GM12878 (cell line): ENCODE measurements at regions not wholly inside any gene's neighbourhood (a gene's known extent, or its start where the extent isn't known, plus 50 kb on each side); places are given as distances from the start of the nearest gene placed in this dataset.

Experiments
- ATAC-seq: fragments of 200-7000 bp; cut with Tn5 transposase; 3 replicates; pipeline ENCODE4 v1.9.1; 2020; ENCODE audit warnings: mild to moderate bottlenecking, moderate library complexity
- BruUV-seq: library from RNA; stranded (reverse); fragments of 400-500 nt; replicated peaks from 2 replicates; lab custom pipeline; 2021; lab: Mats Ljungman, UMichigan
- CTCF ChIA-PET: fragments of 300-600 bp; sonication (Branson Sonifier 250); formaldehyde crosslinking; extraction: SDS; loops from one replicate; lab custom pipeline; 2021; ENCODE audit warnings: inconsistent platforms; lab: Yijun Ruan, JAX
- POLR2A ChIA-PET: fragments of 350-600 bp; formaldehyde crosslinking; extraction: SDS; loops from one replicate; lab custom pipeline; 2021; ENCODE audit warnings: inconsistent platforms; lab: Charles Lee
- RAD21 ChIA-PET: fragments of 300-600 bp; sonication (Branson Sonifier 250); formaldehyde crosslinking; loops from one replicate; lab custom pipeline; 2023; ENCODE audit warnings: antibody characterized with exemption; ENCODE audit not compliant: unreplicated experiment; lab: Charles Lee
- SMC1A ChIA-PET: fragments of 300-600 bp; sonication (Branson Sonifier 250); formaldehyde crosslinking; loops from one replicate; lab custom pipeline; 2023; ENCODE audit not compliant: unreplicated experiment, uncharacterized antibody; lab: Charles Lee
- DNase-seq: peaks from one replicate; pipeline ENCODE4 v3.0.0-alpha.2; 2011; ENCODE audit warnings: low read depth, low spot score
- FAIRE-seq: peaks from 3 replicates; lab custom pipeline; 2011; peaks lifted over from hg19 to GRCh38; lab: Jason Lieb, UNC
- H2AFZ ChIP-seq: 2 replicates; pipeline ENCODE4 v1.6.0; 2011; ENCODE audit warnings: low read depth, low read length, control low read depth; ENCODE audit not compliant: control insufficient read depth
- H3K27ac ChIP-seq: 2 replicates; pipeline ENCODE4 v1.5.1; 2011; ENCODE audit warnings: control low read depth; ENCODE audit not compliant: control insufficient read depth, insufficient read depth
- H3K27me3 ChIP-seq, 2 experiments: replicated peaks in 1 of 2; 2 replicates each; pipeline versions ENCODE4 v1.6.0 to v1.6.1; 2011; ENCODE audit warnings: low read length in 1 of 2; ENCODE audit not compliant: control insufficient read depth in 2 of 2, insufficient read depth in 2 of 2
- H3K36me3 ChIP-seq, 2 experiments: 2 replicates each; pipeline ENCODE4 v1.5.1; 2011; ENCODE audit warnings: low read length in 1 of 2; ENCODE audit not compliant: control insufficient read depth in 2 of 2, insufficient read depth in 2 of 2
- H3K4me1 ChIP-seq: 2 replicates; pipeline ENCODE4 v1.6.1; 2011; ENCODE audit warnings: mild to moderate bottlenecking, low read length, moderate library complexity, mixed read lengths; ENCODE audit not compliant: control insufficient read depth, insufficient read depth
- H3K4me2 ChIP-seq: 2 replicates; pipeline ENCODE4 v1.6.0; 2011; ENCODE audit warnings: control low read depth; ENCODE audit not compliant: control insufficient read depth, insufficient read depth
- H3K4me3 ChIP-seq: fragments of 200-600 bp; sonication (generic); 2 replicates; pipeline ENCODE4 v1.5.1; 2016
- H3K79me2 ChIP-seq: 2 replicates; pipeline ENCODE4 v1.6.0; 2011; ENCODE audit warnings: low read length; ENCODE audit not compliant: control insufficient read depth, insufficient read depth
- H3K9ac ChIP-seq: 2 replicates; pipeline ENCODE4 v1.8.0; 2011; ENCODE audit warnings: low read length, control low read depth, mixed read lengths; ENCODE audit not compliant: control insufficient read depth, insufficient read depth
- H3K9me3 ChIP-seq: replicated peaks from 3 replicates; pipeline ENCODE4 v1.5.1; 2011; ENCODE audit warnings: mild to moderate bottlenecking, low read length; ENCODE audit not compliant: control insufficient read depth, insufficient read depth
- H4K20me1 ChIP-seq: 2 replicates; pipeline ENCODE4 v1.6.0; 2011; ENCODE audit not compliant: control insufficient read depth, insufficient read depth
- BCL3 ChIP-seq: IDR thresholded peaks from 2 replicates; pipeline ENCODE4 v1.6.1; 2011; ENCODE audit warnings: borderline replicate concordance, low read depth, mild to moderate bottlenecking, moderate library complexity, low read length; ENCODE audit not compliant: insufficient read depth, poor library complexity, severe bottlenecking
- BHLHE40 ChIP-seq, 2 experiments: fragments of 450-650 bp in 1 of 2; IDR thresholded peaks; 2 replicates each; pipeline ENCODE4 v1.6.1; 2011 to 2017; ENCODE audit warnings: low read depth in 2 of 2, borderline replicate concordance in 1 of 2, improper control_type of control experiment in 1 of 2, low read length in 1 of 2, mild to moderate bottlenecking in 1 of 2
- EGR1 ChIP-seq, 2 experiments: IDR thresholded peaks; 1 replicate in 1 of 2; 2 replicates in 1 of 2; pipeline ENCODE4 v1.6.1; 2011 to 2012; ENCODE audit warnings: low read depth in 2 of 2, low read length in 2 of 2, borderline replicate concordance in 1 of 2, mild to moderate bottlenecking in 1 of 2, moderate library complexity in 1 of 2
- FOXM1 ChIP-seq: IDR thresholded peaks from 2 replicates; pipeline ENCODE4 v1.6.1; 2012; ENCODE audit warnings: low read depth, mild to moderate bottlenecking, inconsistent platforms, low read length, moderate library complexity
- IRF4 ChIP-seq: IDR thresholded peaks from 2 replicates; pipeline ENCODE4 v1.6.1; 2011; ENCODE audit warnings: low read depth, low read length
- NFIC ChIP-seq: IDR thresholded peaks from 2 replicates; pipeline ENCODE4 v1.6.1; 2012; ENCODE audit warnings: low read depth, mild to moderate bottlenecking, inconsistent platforms, low read length, moderate library complexity
- NKRF ChIP-seq: fragments of 450-650 bp; conservative IDR thresholded peaks from 2 replicates; pipeline ENCODE4 v1.6.1; 2017; ENCODE audit warnings: mild to moderate bottlenecking, moderate library complexity
- POLR2AphosphoS5 ChIP-seq: IDR thresholded peaks from 2 replicates; pipeline ENCODE4 v1.6.1; 2011; ENCODE audit warnings: mild to moderate bottlenecking, low read length, inconsistent platforms
- RELB ChIP-seq: fragments of 450-650 bp; IDR thresholded peaks from 2 replicates; pipeline ENCODE4 v1.6.1; 2017; ENCODE audit warnings: low read depth, mild to moderate bottlenecking, moderate library complexity
- SUZ12 ChIP-seq: fragments of 200-600 bp; sonication (generic); IDR thresholded peaks from one replicate; pipeline ENCODE4 v1.6.1; 2018; ENCODE audit warnings: antibody characterized with exemption, mild to moderate bottlenecking; ENCODE audit not compliant: unreplicated experiment
- ZBTB4 ChIP-seq: fragments of 450-650 bp; formaldehyde crosslinking; IDR thresholded peaks from 2 replicates; pipeline ENCODE4 v1.4.0; 2022; ENCODE audit warnings: mild to moderate bottlenecking, moderate library complexity
- ZNF217 ChIP-seq: fragments of 450-650 bp; IDR thresholded peaks from 2 replicates; pipeline ENCODE4 v1.6.1; 2017; ENCODE audit warnings: antibody characterized with exemption, mild to moderate bottlenecking
- WGBS: methylation state at CpG from one replicate; pipeline ENCODE4 v1.1.6; 2016; ENCODE audit warnings: low lambda C conversion rate; ENCODE audit not compliant: insufficient replicate concordance, insufficient coverage; ENCODE audit errors: missing lambda C conversion rate; 5-methylcytosine and 5-hydroxymethylcytosine counted together
- in situ Hi-C: fragments of 300-500 bp; cut with MboI; formaldehyde crosslinking; loops from 9 replicates; pipeline ENCODE4 v1.14.3; 2018; ENCODE audit warnings: mixed read lengths
- intact Hi-C: fragments of 100-400 bp; cut with micrococcal nuclease; formaldehyde crosslinking; loops from one replicate; pipeline ENCODE4 v1.14.2; 2022; ENCODE audit not compliant: unreplicated experiment

GRCh38 chrX:458631-459061 is 71.9 kb upstream of the PPP2R3B start (continued):
- no peak for TF ChIP-seq ZBTB4
- TF ChIP-seq FOXM1: no peak
- no peak for TF ChIP-seq IRF4
- TF ChIP-seq NFIC: no peak

GRCh38 chrX:459611-460010 is 72.9 kb upstream of the PPP2R3B start:
- BruUV-seq: no TSS peak
- Histone ChIP-seq H3K27ac (no peak overlapping the region), H3K4me2 (no peak overlapping the region), H4K20me1 (no peaks in the 10 kb centered on the region), H3K9ac (no peak overlapping the region), H3K36me3 (no peaks in the 10 kb centered on the region), H2AFZ (no peak overlapping the region), H3K4me1 (no peaks in the 10 kb centered on the region), H3K4me3 (no peak overlapping the region), H3K9me3 (no peaks in the 10 kb centered on the region; the same call in 2 of the 3 replicates), H3K27me3 (no peaks in the 10 kb centered on the region), H3K79me2 (no peaks in the 10 kb centered on the region)
- 47% methylated on average over 20 of the region's 20 CpGs for WGBS
- intact Hi-C loops (no loop called here), in situ Hi-C loops (no loop called here)
- ChIA-PET CTCF (no interaction called here), RAD21 (no interaction called here), POLR2A (no interaction called here), SMC1A (no interaction called here)
- FAIRE-seq (no peak), ATAC-seq (no peak), DNase-seq (no peak)
- TF ChIP-seq SUZ12: no peak
- no peak for TF ChIP-seq BHLHE40 (IDR thresholded peaks at IDR 0.05; ENCODE audit: borderline replicate concordance in 1 of 2, low read depth in 2 of 2, low read length in 1 of 2)
- no peak for TF ChIP-seq EGR1 (IDR thresholded peaks at IDR 0.05; ENCODE audit: borderline replicate concordance in 1 of 2, low read depth in 2 of 2, low read length in 2 of 2)
- TF ChIP-seq NKRF: no peak
- no peak for TF ChIP-seq BCL3
- no peak for TF ChIP-seq ZNF217
- TF ChIP-seq POLR2AphosphoS5: no peak
- TF ChIP-seq RELB: no peak
